ENCODE measurements at regions not wholly inside any gene's neighbourhood (a gene's known extent, or its start where the extent isn't known, plus 50 kb on each side); places are given as distances from the start of the nearest gene placed in this dataset.
"Not testable (repeated sequence)": the region's sequence is repeated elsewhere in the genome, so short reads cannot be mapped to it uniquely, and the experiment has no call there.

GRCh38 chr2:208726242-208726641 lies 319.6 kb downstream of the PTH2R start:
- 93 to 97% methylated on average over 3 of the region's 3 CpGs for WGBS, 2 donors
- H3K4me1 ChIP-seq = no peaks in the 10 kb centered on the region
- intact Hi-C loops (cut with DNase I) = no loop called here
- DNase-seq = no peak
- no peaks in the 10 kb centered on the region for H3K9me3 ChIP-seq
- no peak overlapping the region for H3K27ac ChIP-seq
- TF ChIP-seq POLR2A (IDR thresholded peaks at IDR 0.05) (no peak), CTCF (IDR thresholded peaks at IDR 0.05) (no peak)
- H3K27me3 ChIP-seq = no peaks in the 10 kb centered on the region
- H3K4me3 ChIP-seq (replicated peaks in 1 of 3) = no peak overlapping the region
- H3K36me3 ChIP-seq = no peaks in the 10 kb centered on the region

GRCh38 chr2:208751663-208752415 lies 345.2 kb downstream of the PTH2R start:
- H3K9me3 ChIP-seq; intact Hi-C loops (cut with DNase I); H3K4me3 ChIP-seq (replicated peaks in 1 of 3); H3K36me3 ChIP-seq; H3K27me3 ChIP-seq; DNase-seq; H3K27ac ChIP-seq; H3K4me1 ChIP-seq: not testable (repeated sequence)
- 89 to 94% methylated on average over 8 to 20 of the region's 21 CpGs for WGBS, 2 donors

- DNase-seq = no peak
- 67 to 94% methylated on average over 1 of the region's 1 CpG for WGBS, 2 donors
- no peaks in the 10 kb centered on the region for H3K9me3 ChIP-seq
- no peaks in the 10 kb centered on the region for H3K4me1 ChIP-seq
- intact Hi-C loops (cut with DNase I) = no loop called here
- H3K36me3 ChIP-seq = no peaks in the 10 kb centered on the region
- H3K4me3 ChIP-seq (replicated peaks in 1 of 3) = no peak overlapping the region
- TF ChIP-seq CTCF (IDR thresholded peaks at IDR 0.05) (no peak), POLR2A (IDR thresholded peaks at IDR 0.05) (no peak)
- H3K27ac ChIP-seq = no peak overlapping the region
- no peaks in the 10 kb centered on the region for H3K27me3 ChIP-seq
Observed at GRCh38 chr2:208757364-208757763, 350.8 kb downstream of the PTH2R start.

GRCh38 chr2:208773074-208773473 lies 366.5 kb downstream of the PTH2R start:
- H3K4me1 ChIP-seq; H3K27me3 ChIP-seq; H3K36me3 ChIP-seq; H3K27ac ChIP-seq; H3K9me3 ChIP-seq; DNase-seq; intact Hi-C loops (cut with DNase I); H3K4me3 ChIP-seq (replicated peaks in 1 of 3): not testable (repeated sequence)
- WGBS, 2 donors = 84 to 93% methylated on average over 2 of the region's 2 CpGs

- 73 to 87% methylated on average over 1 of the region's 1 CpG for WGBS, 2 donors
- DNase-seq = no peak
- no peak for TF ChIP-seq POLR2A (IDR thresholded peaks at IDR 0.05)
- no peak for TF ChIP-seq CTCF (IDR thresholded peaks at IDR 0.05)
- intact Hi-C loops (cut with DNase I) = no loop called here
- H3K9me3 ChIP-seq = no peaks in the 10 kb centered on the region
- no peaks in the 10 kb centered on the region for H3K36me3 ChIP-seq
- H3K4me1 ChIP-seq = no peaks in the 10 kb centered on the region
- no peak overlapping the region for H3K4me3 ChIP-seq (replicated peaks in 1 of 3)
- no peak overlapping the region for H3K27ac ChIP-seq
- H3K27me3 ChIP-seq = no peaks in the 10 kb centered on the region
Observed at GRCh38 chr2:208781166-208781565, 374.6 kb downstream of the PTH2R start.

- Histone ChIP-seq H3K4me1 (no peaks in the 10 kb centered on the region), H3K36me3 (no peaks in the 10 kb centered on the region), H3K27me3 (no peaks in the 10 kb centered on the region), H3K4me3 (replicated peaks in 1 of 3) (no peak overlapping the region), H3K27ac (no peak overlapping the region), H3K9me3 (no peaks in the 10 kb centered on the region)
- 74 to 78% methylated on average over 6 of the region's 6 CpGs for WGBS, 2 donors
- TF ChIP-seq POLR2A (IDR thresholded peaks at IDR 0.05) (no peak), CTCF (IDR thresholded peaks at IDR 0.05) (no peak)
- intact Hi-C loops (cut with DNase I) = no loop called here
- DNase-seq = no peak
Observed at GRCh38 chr2:208782097-208782496, 375.5 kb downstream of the PTH2R start.
